HepG2 (cell line): ENCODE measurements at regions not wholly inside any gene's neighbourhood (a gene's known extent, or its start where the extent isn't known, plus 50 kb on each side); places are given as distances from the start of the nearest gene placed in this dataset.

Experiments
- ATAC-seq: fragments of 200-7000 bp; cut with Tn5 transposase; 3 replicates; pipeline ENCODE4 v1.9.1; 2020; ENCODE audit warnings: mild to moderate bottlenecking, moderate library complexity
- BruUV-seq: library from RNA; stranded (reverse); fragments of 400-500 nt; replicated peaks from 2 replicates; lab custom pipeline; 2021; lab: Mats Ljungman, UMichigan
- CTCF ChIA-PET: fragments of 300-600 bp; formaldehyde crosslinking; extraction: SDS; loops from one replicate; lab custom pipeline; 2021; ENCODE audit warnings: low total read pairs, inconsistent platforms, low intra/inter-chr PET ratio; lab: Yijun Ruan, JAX
- POLR2A ChIA-PET: fragments of 350-600 bp; sonication (Branson Sonifier 250); formaldehyde crosslinking; loops from one replicate; lab custom pipeline; 2020; ENCODE audit warnings: antibody characterized with exemption, inconsistent platforms; lab: Yijun Ruan, JAX
- DNase-seq: peaks from one replicate; pipeline ENCODE4 v3.0.0-alpha.2; 2015; ENCODE audit warnings: low spot score
- FAIRE-seq: peaks from 3 replicates; lab custom pipeline; 2011; peaks lifted over from hg19 to GRCh38; lab: Jason Lieb, UNC
- H2AFZ ChIP-seq: one replicate; pipeline ENCODE4 v1.6.1; 2011; ENCODE audit warnings: low read length, inconsistent platforms
- H3K27ac ChIP-seq: fragments of 300-600 bp; 3 replicates; pipeline ENCODE4 v1.8.0; 2011; ENCODE audit warnings: mixed run types, mild to moderate bottlenecking, mixed read lengths, low read length, inconsistent platforms; ENCODE audit not compliant: insufficient read depth; ENCODE audit errors: extremely low read length
- H3K27me3 ChIP-seq, 2 experiments: fragments of 200-600 bp in 1 of 2; 2 replicates in 1 of 2; 3 replicates in 1 of 2; pipeline versions ENCODE4 v1.6.0 to v1.8.0; 2011; ENCODE audit warnings: low read length in 2 of 2, mild to moderate bottlenecking in 2 of 2, moderate library complexity in 2 of 2, inconsistent platforms in 1 of 2; ENCODE audit not compliant: insufficient read depth in 2 of 2, control insufficient read depth in 1 of 2
- H3K36me3 ChIP-seq, 2 experiments: fragments of 200-600 bp in 1 of 2; replicated peaks in 1 of 2; 2 replicates in 1 of 2; 3 replicates in 1 of 2; pipeline versions ENCODE4 v1.5.1 to v1.8.0; 2011; ENCODE audit warnings: low read length in 2 of 2, inconsistent platforms in 1 of 2; ENCODE audit not compliant: insufficient read depth in 2 of 2, control insufficient read depth in 1 of 2
- H3K4me1 ChIP-seq: 2 replicates; pipeline ENCODE4 v1.5.1; 2012; ENCODE audit warnings: low read length, inconsistent platforms; ENCODE audit not compliant: insufficient read depth
- H3K4me2 ChIP-seq: 2 replicates; pipeline ENCODE4 v1.6.0; 2011; ENCODE audit warnings: low read depth, low read length, inconsistent platforms
- H3K4me3 ChIP-seq, 3 experiments: fragments of 200-600 bp in 1 of 3; sonication (generic), shearing (Covaris generic) in 1 of 3; replicated peaks in 1 of 3; 2 replicates each; pipeline ENCODE4 v1.5.1; 2011 to 2016; ENCODE audit warnings: low read length in 3 of 3, inconsistent platforms in 2 of 3, low read depth in 2 of 3, mild to moderate bottlenecking in 2 of 3, control low read depth in 1 of 3, mixed read lengths in 1 of 3; ENCODE audit not compliant: insufficient read depth in 1 of 3
- H3K79me2 ChIP-seq: one replicate; pipeline ENCODE4 v1.6.1; 2011; ENCODE audit warnings: low read length, inconsistent platforms; ENCODE audit not compliant: insufficient read depth
- H3K9ac ChIP-seq: 2 replicates; pipeline ENCODE4 v1.6.0; 2011; ENCODE audit warnings: mild to moderate bottlenecking, low read depth, low read length, inconsistent platforms; ENCODE audit not compliant: insufficient read depth
- H3K9me3 ChIP-seq: 2 replicates; pipeline ENCODE4 v1.5.1; 2012; ENCODE audit warnings: mild to moderate bottlenecking, low read length
- H4K20me1 ChIP-seq: 2 replicates; pipeline ENCODE4 v1.6.0; 2011; ENCODE audit warnings: inconsistent platforms, mild to moderate bottlenecking, low read length, moderate library complexity; ENCODE audit not compliant: insufficient read depth
- ASH2L ChIP-seq: fragments of 300-600, 200-600 bp; sonication (generic); IDR thresholded peaks from 2 replicates; pipeline ENCODE4 v1.7.0; 2017; ENCODE audit warnings: low read depth, mild to moderate bottlenecking, moderate library complexity, mixed read lengths, low read length; ENCODE audit not compliant: insufficient read length
- MAF1 ChIP-seq: sonication (generic); formaldehyde crosslinking; IDR thresholded peaks from 2 replicates; pipeline ENCODE4 v1.5.0; 2020; ENCODE audit warnings: missing genetic modification reagents, borderline replicate concordance
- MEIS1 ChIP-seq: sonication (generic); formaldehyde crosslinking; IDR thresholded peaks from 2 replicates; pipeline ENCODE4 v1.9.0; 2021; ENCODE audit warnings: mild to moderate bottlenecking, missing genetic modification reagents, moderate library complexity, borderline replicate concordance
- MTF1 ChIP-seq: sonication (generic); formaldehyde crosslinking; IDR thresholded peaks from 2 replicates; pipeline ENCODE4 v1.5.0; 2020; ENCODE audit warnings: missing genetic modification reagents
- PCBP2 ChIP-seq: fragments of 200-400 bp; formaldehyde crosslinking; optimal IDR thresholded peaks from 2 replicates; pipeline ENCODE3; 2018; ENCODE audit warnings: low read length, low read depth; ENCODE audit not compliant: poor library complexity, severe bottlenecking
- SETDB1 ChIP-seq: sonication (generic); formaldehyde crosslinking; IDR thresholded peaks from 2 replicates; pipeline ENCODE4 v1.5.1; 2020; ENCODE audit warnings: missing genetic modification reagents, mild to moderate bottlenecking, borderline replicate concordance
- TOPORS ChIP-seq: sonication (generic); formaldehyde crosslinking; IDR thresholded peaks from 2 replicates; pipeline ENCODE4 v1.8.0; 2023; ENCODE audit warnings: mild to moderate bottlenecking, missing genetic modification reagents
- ZNF709 ChIP-seq: sonication (generic); formaldehyde crosslinking; IDR thresholded peaks from 2 replicates; pipeline ENCODE4 v1.5.0; 2020; ENCODE audit warnings: mild to moderate bottlenecking, missing genetic modification reagents
- ZNF83 ChIP-seq: sonication (generic); formaldehyde crosslinking; IDR thresholded peaks from 2 replicates; pipeline ENCODE4 v1.4.0; 2020; ENCODE audit warnings: missing genetic modification reagents, mild to moderate bottlenecking, borderline replicate concordance
- WGBS: methylation state at CpG from one replicate; pipeline ENCODE4 v1.1.6; 2017; ENCODE audit warnings: low lambda C conversion rate; 5-methylcytosine and 5-hydroxymethylcytosine counted together
- in situ Hi-C: cut with HindIII; loops from 2 replicates; pipeline ENCODE4 v1.10.0; 2017; ENCODE audit warnings: low pct_unique_long_range_greater_than_20kb; ENCODE audit not compliant: extremely low pct_ligation_motif_present
- intact Hi-C: fragments of 100-400 bp; cut with micrococcal nuclease; formaldehyde crosslinking; loops from one replicate; pipeline ENCODE4 v1.10.0; 2022; ENCODE audit not compliant: unreplicated experiment

- FAIRE-seq, result no peak
- ATAC-seq, result no peak
- H3K9ac ChIP-seq, result no peak overlapping the region
- 2% methylated on average over 1 of the region's 1 CpG for WGBS
- TF ChIP-seq ZNF83 (no peak), ASH2L (no peak), SETDB1 (CRISPR knock-in tag) (no peak), ZNF709 (CRISPR knock-in tag) (no peak), TOPORS (CRISPR knock-in tag) (no peak)
- ChIA-PET CTCF (no interaction called here), POLR2A (no interaction called here)
- no peaks in the 10 kb centered on the region for H3K36me3 ChIP-seq
- peaks cover 54% of the 10 kb centered on the region for H3K9me3 ChIP-seq
- no peak overlapping the region for H3K4me3 ChIP-seq
- intact Hi-C loops, result no loop called here
- H3K4me2 ChIP-seq, result no peak overlapping the region
- H3K27me3 ChIP-seq, result no peaks in the 10 kb centered on the region
- in situ Hi-C loops, result no loop called here
- no peak overlapping the region for H2AFZ ChIP-seq
- H3K79me2 ChIP-seq, result no peaks in the 10 kb centered on the region
- no peaks in the 10 kb centered on the region for H4K20me1 ChIP-seq
- no peak for DNase-seq
- no peak overlapping the region for H3K27ac ChIP-seq
- no peaks in the 10 kb centered on the region for H3K4me1 ChIP-seq
- no TSS peak for BruUV-seq
Measured at GRCh38 chr16:63945806-63946205, 1176.1 kb downstream of the CDH11 start.

- DNase-seq (no peak), ATAC-seq (no peak), FAIRE-seq (no peak)
- no peak overlapping the region for H3K27ac ChIP-seq
- H3K4me2 ChIP-seq, result no peak overlapping the region
- ChIA-PET POLR2A (no interaction called here), CTCF (no interaction called here)
- H3K27me3 ChIP-seq, result no peaks in the 10 kb centered on the region
- H3K4me3 ChIP-seq, result no peak overlapping the region
- H3K36me3 ChIP-seq, result no peaks in the 10 kb centered on the region
- H3K79me2 ChIP-seq, result no peaks in the 10 kb centered on the region
- TF ChIP-seq PCBP2, result no peak
- no peak for TF ChIP-seq MTF1 (CRISPR knock-in tag)
- no peak for TF ChIP-seq MAF1
- no peak for TF ChIP-seq MEIS1 (CRISPR knock-in tag)
- H3K9ac ChIP-seq, result no peak overlapping the region
- no peaks in the 10 kb centered on the region for H4K20me1 ChIP-seq
- WGBS, result 29% methylated on average over 6 of the region's 6 CpGs
- intact Hi-C loops, result no loop called here
- in situ Hi-C loops, result no loop called here
- no peaks in the 10 kb centered on the region for H3K4me1 ChIP-seq
- BruUV-seq, result no TSS peak
- H2AFZ ChIP-seq, result no peak overlapping the region
- H3K9me3 ChIP-seq, result peaks cover 52% of the 10 kb centered on the region
Measured at GRCh38 chr16:63943566-63943965, 1178.3 kb downstream of the CDH11 start.
